Natural killer cell (primary cell): ENCODE measurements at regions not wholly inside any gene's neighbourhood (a gene's known extent, or its start where the extent isn't known, plus 50 kb on each side); places are given as distances from the start of the nearest gene placed in this dataset.

ENCODE experiments used
- ATAC-seq, 3 donors: fragments of 150-1000 bp in 2 of 3; fragments of 200-7000 bp in 1 of 3; cut with Tn5 transposase; 1 replicate in 1 of 3; 2 replicates in 2 of 3; pipeline ENCODE4 v1.10.0; 2021; ENCODE audit warnings: mild to moderate bottlenecking in 2 of 3, moderate library complexity in 2 of 3
- DNase-seq, 2 donors: peaks; one replicate each; pipeline versions ENCODE4 v3.0.0 to v3.0.0-alpha.2; 2013 to 2021; ENCODE audit warnings: mixed read lengths in 1 of 2
- H3K27ac ChIP-seq: one replicate; pipeline ENCODE4 v1.5.1; 2013; ENCODE audit warnings: mild to moderate bottlenecking, low read length
- H3K27me3 ChIP-seq: one replicate; pipeline ENCODE4 v1.6.1; 2013; ENCODE audit warnings: low read length; ENCODE audit not compliant: control insufficient read depth, insufficient read depth
- H3K36me3 ChIP-seq: one replicate; pipeline ENCODE4 v1.6.1; 2013; ENCODE audit warnings: low read length; ENCODE audit not compliant: control insufficient read depth, insufficient read depth
- H3K4me1 ChIP-seq: one replicate; pipeline ENCODE4 v1.6.1; 2013; ENCODE audit warnings: low read length; ENCODE audit not compliant: control insufficient read depth, insufficient read depth
- H3K4me3 ChIP-seq: one replicate; pipeline ENCODE4 v1.5.1; 2013; ENCODE audit warnings: low read length
- H3K9me3 ChIP-seq: one replicate; pipeline ENCODE4 v1.6.1; 2013; ENCODE audit warnings: low read length; ENCODE audit not compliant: control insufficient read depth, insufficient read depth
- H3K27ac Mint-ChIP-seq, 2 donors: one replicate each; pipeline ENCODE4 v1.8.0; 2022; ENCODE audit warnings: mild to moderate bottlenecking in 2 of 2, mixed read lengths in 2 of 2, moderate library complexity in 1 of 2
- H3K27me3 Mint-ChIP-seq, 2 donors: one replicate each; pipeline ENCODE4 v1.8.0; 2022; ENCODE audit warnings: low read depth in 2 of 2, mixed read lengths in 2 of 2
- H3K36me3 Mint-ChIP-seq: one replicate; pipeline ENCODE4 v1.8.0; 2022; ENCODE audit warnings: mixed read lengths
- H3K4me1 Mint-ChIP-seq, 2 donors: one replicate each; pipeline ENCODE4 v1.8.0; 2022; ENCODE audit warnings: mixed read lengths in 2 of 2
- H3K4me3 Mint-ChIP-seq: one replicate; pipeline ENCODE4 v1.8.0; 2022; ENCODE audit warnings: mild to moderate bottlenecking, moderate library complexity, mixed read lengths
- H3K9me3 Mint-ChIP-seq, 2 donors: one replicate each; pipeline ENCODE4 v1.8.0; 2022; ENCODE audit warnings: mixed read lengths in 2 of 2
- WGBS: methylation state at CpG from one replicate; pipeline ENCODE4 v1.1.7; 2013; ENCODE audit warnings: missing lambda C conversion rate; ENCODE audit not compliant: insufficient coverage; 5-methylcytosine and 5-hydroxymethylcytosine counted together
- intact Hi-C: fragments of 100-400 bp; cut with micrococcal nuclease; formaldehyde crosslinking; loops from one replicate; pipeline ENCODE4 v1.14.2; 2022
- TF ChIP-seq, protein P1 (sequence below): fragments of 200-600 bp; IDR thresholded peaks from one replicate; pipeline ENCODE4 v1.8.0; 2022; ENCODE audit warnings: antibody characterized with exemption

GRCh38 chr5:133694181-133694831, 82.0 kb upstream of the FSTL4 start:
- H3K27me3 ChIP-seq = peaks cover 8% of the 10 kb centered on the region
- Mint-ChIP-seq H3K27me3 (peaks cover 17 to 39% of the 10 kb centered on the region in 2 donors), H3K4me3 (no peak overlapping the region), H3K27ac (no peak overlapping the region), H3K4me1 (peaks cover 7 to 9% of the 10 kb centered on the region in 2 donors), H3K9me3 (no peaks in the 10 kb centered on the region), H3K36me3 (no peaks in the 10 kb centered on the region)
- TF ChIP-seq, protein P1, sequence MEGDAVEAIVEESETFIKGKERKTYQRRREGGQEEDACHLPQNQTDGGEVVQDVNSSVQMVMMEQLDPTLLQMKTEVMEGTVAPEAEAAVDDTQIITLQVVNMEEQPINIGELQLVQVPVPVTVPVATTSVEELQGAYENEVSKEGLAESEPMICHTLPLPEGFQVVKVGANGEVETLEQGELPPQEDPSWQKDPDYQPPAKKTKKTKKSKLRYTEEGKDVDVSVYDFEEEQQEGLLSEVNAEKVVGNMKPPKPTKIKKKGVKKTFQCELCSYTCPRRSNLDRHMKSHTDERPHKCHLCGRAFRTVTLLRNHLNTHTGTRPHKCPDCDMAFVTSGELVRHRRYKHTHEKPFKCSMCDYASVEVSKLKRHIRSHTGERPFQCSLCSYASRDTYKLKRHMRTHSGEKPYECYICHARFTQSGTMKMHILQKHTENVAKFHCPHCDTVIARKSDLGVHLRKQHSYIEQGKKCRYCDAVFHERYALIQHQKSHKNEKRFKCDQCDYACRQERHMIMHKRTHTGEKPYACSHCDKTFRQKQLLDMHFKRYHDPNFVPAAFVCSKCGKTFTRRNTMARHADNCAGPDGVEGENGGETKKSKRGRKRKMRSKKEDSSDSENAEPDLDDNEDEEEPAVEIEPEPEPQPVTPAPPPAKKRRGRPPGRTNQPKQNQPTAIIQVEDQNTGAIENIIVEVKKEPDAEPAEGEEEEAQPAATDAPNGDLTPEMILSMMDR = no peak
- H3K9me3 ChIP-seq = no peaks in the 10 kb centered on the region
- 64% methylated on average over 6 of the region's 6 CpGs for WGBS
- H3K4me3 ChIP-seq = no peak overlapping the region
- no peak overlapping the region for H3K27ac ChIP-seq
- intact Hi-C loops = no loop called here
- H3K4me1 ChIP-seq = peaks cover 12% of the 10 kb centered on the region
- ATAC-seq (peak in 1 of 3 donors; percentile 29), DNase-seq (no peak)
- H3K36me3 ChIP-seq = no peaks in the 10 kb centered on the region

DNA sequence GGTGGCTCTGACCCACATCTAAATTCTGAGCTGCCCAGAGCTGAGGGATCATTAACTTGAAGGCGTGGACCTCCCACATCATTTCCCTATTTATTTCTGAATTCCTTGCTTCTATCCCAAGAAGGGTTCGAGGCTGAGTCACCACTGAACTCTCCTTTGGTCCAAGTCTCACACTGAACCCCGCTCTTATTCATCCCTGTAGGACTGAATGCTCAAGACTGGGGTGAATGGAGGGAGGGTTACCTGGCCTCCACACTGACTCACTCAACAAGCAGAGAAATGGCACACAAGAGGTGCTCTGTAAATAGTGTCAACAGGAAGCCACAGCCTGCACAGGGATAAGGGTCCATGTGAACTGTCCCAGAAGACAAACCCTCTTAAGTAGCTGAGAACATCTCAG, 79.1 kb upstream of the FSTL4 start:
- Mint-ChIP-seq H3K9me3 (no peaks in the 10 kb centered on the region), H3K4me1 (peaks cover 7 to 9% of the 10 kb centered on the region in 2 donors), H3K27me3 (peaks cover 30 to 51% of the 10 kb centered on the region in 2 donors), H3K36me3 (no peaks in the 10 kb centered on the region), H3K4me3 (no peak overlapping the region), H3K27ac (no peak overlapping the region)
- Histone ChIP-seq H3K4me1 (peaks cover 12% of the 10 kb centered on the region), H3K4me3 (no peak overlapping the region), H3K27ac (no peak overlapping the region), H3K27me3 (peaks cover 8% of the 10 kb centered on the region), H3K9me3 (no peaks in the 10 kb centered on the region), H3K36me3 (no peaks in the 10 kb centered on the region)
- DNase-seq = no peak
- TF ChIP-seq, protein P1 = no peak
- 81% methylated on average over 3 of the region's 3 CpGs for WGBS
- intact Hi-C loops = no loop called here
- ATAC-seq = no peak

- WGBS = 78% methylated on average over 5 of the region's 7 CpGs
- intact Hi-C loops = no loop called here
- H3K9me3 Mint-ChIP-seq = no peaks in the 10 kb centered on the region
- no peak for DNase-seq
- peaks cover 12% of the 10 kb centered on the region for H3K4me1 ChIP-seq
- H3K4me3 Mint-ChIP-seq = no peak overlapping the region
- H3K9me3 ChIP-seq = no peaks in the 10 kb centered on the region
- peaks cover 8% of the 10 kb centered on the region for H3K27me3 ChIP-seq
- H3K36me3 Mint-ChIP-seq = no peaks in the 10 kb centered on the region
- no peak overlapping the region for H3K4me3 ChIP-seq
- TF ChIP-seq, protein P1 = no peak
- no peak overlapping the region for H3K27ac ChIP-seq
- H3K36me3 ChIP-seq = no peaks in the 10 kb centered on the region
- no peak for ATAC-seq
- H3K27ac Mint-ChIP-seq = no peak overlapping the region
- H3K4me1 Mint-ChIP-seq = peaks cover 7 to 9% of the 10 kb centered on the region in 2 donors
- peaks cover 24 to 49% of the 10 kb centered on the region in 2 donors for H3K27me3 Mint-ChIP-seq
Observed at GRCh38 chr5:133690746-133691145, 78.4 kb upstream of the FSTL4 start.

- DNase-seq = no peak
- peaks cover 24 to 63% of the 10 kb centered on the region in 2 donors for H3K27me3 Mint-ChIP-seq
Observed at GRCh38 chr5:133688391-133688790, 76.0 kb upstream of the FSTL4 start.

More at GRCh38 chr5:133688391-133688790, 76.0 kb upstream of the FSTL4 start:
- no peak for ATAC-seq
- no peaks in the 10 kb centered on the region for H3K36me3 ChIP-seq
- WGBS = 57% methylated on average over 3 of the region's 5 CpGs
- intact Hi-C loops = no loop called here
- H3K4me3 ChIP-seq = no peak overlapping the region
- H3K4me1 Mint-ChIP-seq = no peaks in the 10 kb centered on the region
- H3K4me1 ChIP-seq = no peaks in the 10 kb centered on the region
- peaks cover 8% of the 10 kb centered on the region for H3K27me3 ChIP-seq
- H3K4me3 Mint-ChIP-seq = no peak overlapping the region
- H3K36me3 Mint-ChIP-seq = no peaks in the 10 kb centered on the region
- TF ChIP-seq, protein P1 = no peak
- H3K9me3 Mint-ChIP-seq = no peaks in the 10 kb centered on the region
- no peaks in the 10 kb centered on the region for H3K9me3 ChIP-seq
- no peak overlapping the region for H3K27ac ChIP-seq
- no peak overlapping the region for H3K27ac Mint-ChIP-seq
